Mucosa of rectum (tissue), 2 donors: ENCODE measurements at regions not wholly inside any gene's neighbourhood (a gene's known extent, or its start where the extent isn't known, plus 50 kb on each side); places are given as distances from the start of the nearest gene placed in this dataset.
"Not testable (repeated sequence)": the region's sequence is repeated elsewhere in the genome, so short reads cannot be mapped to it uniquely, and the experiment has no call there.

Experiments
- H3K27ac ChIP-seq, 2 donors: one replicate each; pipeline ENCODE4 v1.7.0; 2013; ENCODE audit warnings: inconsistent platforms in 2 of 2, low read depth in 2 of 2, low read length in 2 of 2
- H3K27me3 ChIP-seq, 2 donors: one replicate each; pipeline ENCODE4 v1.7.0; 2013; ENCODE audit warnings: low read length in 2 of 2; ENCODE audit not compliant: control insufficient read depth in 2 of 2, insufficient read depth in 2 of 2
- H3K36me3 ChIP-seq, 2 donors: one replicate each; pipeline ENCODE4 v1.7.0; 2013; ENCODE audit warnings: low read length in 2 of 2; ENCODE audit not compliant: control insufficient read depth in 2 of 2, insufficient read depth in 2 of 2
- H3K4me1 ChIP-seq, 2 donors: one replicate each; pipeline ENCODE4 v1.7.0; 2013; ENCODE audit warnings: low read length in 2 of 2, mild to moderate bottlenecking in 1 of 2; ENCODE audit not compliant: control insufficient read depth in 2 of 2, insufficient read depth in 2 of 2
- H3K4me3 ChIP-seq, 2 donors: one replicate each; pipeline ENCODE4 v1.7.0; 2013; ENCODE audit warnings: low read length in 2 of 2
- H3K9ac ChIP-seq, 2 donors: one replicate each; pipeline ENCODE4 v1.7.0; 2013; ENCODE audit warnings: low read length in 2 of 2, low read depth in 1 of 2, mild to moderate bottlenecking in 1 of 2
- H3K9me3 ChIP-seq, 2 donors: one replicate each; pipeline ENCODE4 v1.7.0; 2013; ENCODE audit warnings: low read length in 2 of 2; ENCODE audit not compliant: control insufficient read depth in 2 of 2
- donor health status: healthy.
- donor health status: Normal muscosa, but diverticular disease.

DNA sequence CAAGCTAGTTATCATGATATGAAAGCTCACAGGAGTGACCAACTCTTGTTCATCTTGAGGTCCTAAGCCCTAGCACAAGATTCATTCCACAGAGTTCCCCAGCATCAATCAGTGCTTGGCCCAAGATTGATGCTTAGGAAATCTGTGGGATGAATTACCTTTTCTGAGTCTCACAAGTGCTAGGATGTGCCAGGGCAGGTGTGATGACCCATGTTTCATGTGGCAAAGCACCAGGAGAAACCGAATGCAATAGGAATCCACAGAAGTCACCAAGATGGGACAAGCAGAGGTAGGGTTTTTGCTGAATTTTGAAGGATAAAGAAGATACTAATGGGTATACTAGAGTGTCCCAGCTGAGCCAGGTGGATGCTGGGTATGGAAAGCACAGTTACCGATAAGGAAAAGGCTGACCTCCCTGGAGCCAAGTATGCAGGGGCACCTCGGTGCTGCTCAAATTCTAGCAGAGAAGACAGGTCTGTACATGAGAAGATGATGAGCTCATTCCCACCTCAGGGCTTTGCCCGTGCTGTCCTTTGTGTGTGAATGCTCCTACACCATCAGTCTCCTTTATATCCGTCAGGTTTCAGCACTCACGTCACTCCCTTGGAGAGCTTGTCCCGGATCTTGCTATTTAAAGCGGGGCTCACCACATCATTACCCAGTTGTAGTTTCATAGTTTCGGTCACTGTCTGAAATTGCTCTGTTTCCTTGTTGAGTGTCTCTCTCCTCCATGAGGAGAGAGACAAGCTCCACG, 168.9 kb upstream of the TSC22D1 start:
- peaks cover 10 to 15% of the 10 kb centered on the region in 2 donors for H3K4me1 ChIP-seq
- H3K27ac ChIP-seq = no peak overlapping the region
- no peaks in the 10 kb centered on the region for H3K36me3 ChIP-seq
- H3K4me3 ChIP-seq = no peak overlapping the region
- no peaks in the 10 kb centered on the region for H3K9me3 ChIP-seq
- H3K9ac ChIP-seq = no peak overlapping the region
- no peaks in the 10 kb centered on the region for H3K27me3 ChIP-seq

DNA sequence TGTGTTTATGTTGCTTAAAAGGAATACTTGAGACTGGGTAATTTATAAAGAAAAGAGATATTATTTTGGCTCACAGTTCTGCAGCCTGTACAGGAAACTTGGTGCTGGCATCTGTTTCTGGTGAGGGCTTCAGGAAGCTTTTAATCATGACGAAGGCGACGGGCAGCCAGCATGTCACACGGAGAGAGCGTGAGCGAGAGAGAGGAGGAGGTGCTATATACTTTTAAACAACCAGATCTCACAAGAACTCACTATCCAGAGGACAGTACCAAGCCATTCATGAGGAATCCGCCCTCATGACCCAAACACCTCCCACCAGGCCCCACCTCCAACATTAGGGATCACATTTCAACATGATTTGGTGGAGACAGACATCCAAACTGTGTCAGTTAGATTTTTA, 163.4 kb upstream of the TSC22D1 start:
- no peaks in the 10 kb centered on the region for H3K36me3 ChIP-seq
- no peaks in the 10 kb centered on the region for H3K27me3 ChIP-seq
- H3K4me1 ChIP-seq = no peaks in the 10 kb centered on the region
- no peak overlapping the region for H3K4me3 ChIP-seq
- H3K27ac ChIP-seq = no peak overlapping the region
- H3K9me3 ChIP-seq = no peaks in the 10 kb centered on the region
- H3K9ac ChIP-seq = no peak overlapping the region

GRCh38 chr13:44739120-44739519, 163.0 kb upstream of the TSC22D1 start:
- Histone ChIP-seq H3K4me3 (no peak overlapping the region), H3K9me3 (no peaks in the 10 kb centered on the region), H3K4me1 (no peaks in the 10 kb centered on the region), H3K27me3 (no peaks in the 10 kb centered on the region), H3K27ac (no peak overlapping the region), H3K9ac (no peak overlapping the region), H3K36me3 (no peaks in the 10 kb centered on the region)

DNA sequence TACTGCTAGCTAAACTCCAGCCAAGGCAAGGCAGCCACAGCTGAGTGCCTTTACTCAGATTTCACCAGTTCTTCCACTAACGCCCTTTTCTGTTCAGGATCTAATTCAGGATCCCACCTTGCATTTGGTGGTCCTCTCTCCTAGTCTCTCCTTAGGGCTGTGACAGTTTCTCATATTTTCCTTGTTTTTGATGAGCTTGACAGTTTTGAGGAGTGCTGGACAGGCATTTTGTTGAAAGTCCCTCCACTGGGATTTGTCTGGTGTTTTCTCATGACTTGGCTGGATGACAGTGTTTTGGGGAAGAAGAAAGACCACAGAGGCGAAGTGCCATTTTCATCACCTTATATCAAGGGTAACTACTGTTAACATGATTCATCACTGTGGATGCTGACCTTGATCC, 162.3 kb upstream of the TSC22D1 start:
- Histone ChIP-seq H3K9ac (no peak overlapping the region), H3K36me3 (no peaks in the 10 kb centered on the region), H3K4me1 (no peaks in the 10 kb centered on the region), H3K9me3 (no peaks in the 10 kb centered on the region), H3K27ac (no peak overlapping the region), H3K4me3 (no peak overlapping the region), H3K27me3 (no peaks in the 10 kb centered on the region)

DNA sequence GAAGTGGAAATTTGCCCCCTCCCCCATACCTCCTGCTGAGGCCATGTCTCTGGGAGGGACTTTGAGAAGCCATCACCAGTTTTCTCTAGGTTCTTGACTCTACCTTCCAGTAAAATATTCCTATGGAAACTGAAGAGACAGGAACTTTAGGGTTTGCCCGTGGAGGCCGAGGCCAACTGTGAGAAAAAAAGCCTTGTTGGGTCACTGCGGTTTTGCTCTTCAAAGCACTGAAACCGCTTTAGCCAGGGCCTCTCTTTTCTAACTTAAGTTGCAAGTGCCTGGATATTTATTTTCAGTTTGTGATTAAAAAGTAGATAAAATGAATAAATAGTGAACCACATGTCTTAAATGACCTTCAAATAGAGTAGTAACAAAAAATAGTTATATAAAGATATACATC, 159.7 kb upstream of the TSC22D1 start:
- Histone ChIP-seq H3K4me3 (no peak overlapping the region), H3K9me3 (no peaks in the 10 kb centered on the region), H3K27ac (no peak overlapping the region), H3K36me3 (no peaks in the 10 kb centered on the region), H3K27me3 (no peaks in the 10 kb centered on the region), H3K4me1 (no peaks in the 10 kb centered on the region), H3K9ac (no peak overlapping the region)

- H3K9me3 ChIP-seq = no peaks in the 10 kb centered on the region
- no peak overlapping the region for H3K4me3 ChIP-seq
- H3K4me1 ChIP-seq = no peaks in the 10 kb centered on the region
- H3K9ac ChIP-seq = no peak overlapping the region
- no peaks in the 10 kb centered on the region for H3K36me3 ChIP-seq
- no peaks in the 10 kb centered on the region for H3K27me3 ChIP-seq
- no peak overlapping the region for H3K27ac ChIP-seq
Observed at GRCh38 chr13:44734201-44734707, 158.1 kb upstream of the TSC22D1 start.

- no peaks in the 10 kb centered on the region for H3K27me3 ChIP-seq
- H3K9me3 ChIP-seq = no peaks in the 10 kb centered on the region
- no peak overlapping the region for H3K4me3 ChIP-seq
- no peaks in the 10 kb centered on the region for H3K4me1 ChIP-seq
- H3K27ac ChIP-seq = no peak overlapping the region
- no peak overlapping the region for H3K9ac ChIP-seq
- H3K36me3 ChIP-seq = no peaks in the 10 kb centered on the region
Observed at GRCh38 chr13:44732503-44733098, 156.5 kb upstream of the TSC22D1 start.

- Histone ChIP-seq H3K9me3 (no peaks in the 10 kb centered on the region), H3K9ac (no peak overlapping the region), H3K27me3 (no peaks in the 10 kb centered on the region), H3K36me3 (no peaks in the 10 kb centered on the region), H3K27ac (no peak overlapping the region), H3K4me1 (no peaks in the 10 kb centered on the region), H3K4me3 (no peak overlapping the region)
Observed at GRCh38 chr13:44730851-44731250, 154.7 kb upstream of the TSC22D1 start.

DNA sequence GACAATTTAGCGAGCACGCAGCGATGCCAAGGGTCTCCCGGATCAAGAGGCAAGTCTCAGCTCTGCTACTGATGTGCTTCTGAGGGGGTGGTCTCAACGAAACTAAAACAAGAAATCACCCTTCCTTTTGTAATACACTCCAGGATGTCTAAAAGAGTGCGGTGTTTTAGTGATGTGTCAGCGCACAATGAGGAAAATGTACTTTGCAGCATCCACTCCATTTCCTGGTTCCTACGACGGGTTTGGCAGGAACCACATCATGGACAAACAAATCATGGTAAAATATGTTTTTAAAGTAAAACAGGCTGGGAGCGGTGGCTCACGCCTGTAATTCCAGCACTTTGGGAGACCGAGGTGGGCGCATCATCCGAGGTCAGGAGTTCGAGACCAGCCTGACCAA, 154.0 kb upstream of the TSC22D1 start:
- Histone ChIP-seq H3K9ac (no peak overlapping the region), H3K27ac (no peak overlapping the region), H3K4me3 (no peak overlapping the region), H3K27me3 (no peaks in the 10 kb centered on the region), H3K36me3 (no peaks in the 10 kb centered on the region), H3K9me3 (no peaks in the 10 kb centered on the region), H3K4me1 (no peaks in the 10 kb centered on the region)

GRCh38 chr13:44727591-44727990, 151.5 kb upstream of the TSC22D1 start:
- not testable (repeated sequence) for H3K27ac ChIP-seq, H3K4me3 ChIP-seq, H3K4me1 ChIP-seq, H3K9ac ChIP-seq, H3K27me3 ChIP-seq, H3K9me3 ChIP-seq, H3K36me3 ChIP-seq
